ENCODE measurements at regions not wholly inside any gene's neighbourhood (a gene's known extent, or its start where the extent isn't known, plus 50 kb on each side); places are given as distances from the start of the nearest gene placed in this dataset.

GRCh38 chr2:117118994-117119393 lies 695.5 kb upstream of the DDX18 start:
- H4K8ac ChIP-seq (ENCODE audit: extremely low read depth, insufficient read depth, low read length): no peak overlapping the region
- no peaks in the 10 kb centered on the region for H3K79me1 ChIP-seq (ENCODE audit: low read depth, low read length)
- WGBS, 2 experiments (ENCODE audit: extremely low coverage in 1 of 2, insufficient coverage in 1 of 2, insufficient read length in 1 of 2, insufficient replicate concordance in 2 of 2, low coverage in 1 of 2, low lambda C conversion rate in 2 of 2, missing lambda C conversion rate in 1 of 2): 86% methylated on average over 1 of the region's 1 CpG; no CpG with 5 or more reads in 1 of the 2 experiments
- TF ChIP-seq BACH1 (IDR thresholded peaks at IDR 0.05; ENCODE audit: low read length) (no peak), SAP30 (IDR thresholded peaks at IDR 0.05; ENCODE audit: insufficient read depth, insufficient replicate concordance, low read length) (no peak), SIRT6 (IDR thresholded peaks at IDR 0.05; ENCODE audit: low read length) (no peak), HDAC2 (IDR thresholded peaks at IDR 0.05; ENCODE audit: borderline replicate concordance in 1 of 2, low read depth in 2 of 2, low read length in 2 of 2) (no peak), RBBP5 (IDR thresholded peaks at IDR 0.05; ENCODE audit: borderline replicate concordance, low read depth, low read length) (no peak), GTF2F1 (IDR thresholded peaks at IDR 0.05; ENCODE audit: borderline replicate concordance, low read depth, low read length) (no peak), JUN (IDR thresholded peaks at IDR 0.05; ENCODE audit: low read depth, low read length) (no peak), TCF12 (IDR thresholded peaks at IDR 0.05; ENCODE audit: low read depth, low read length) (no peak), NRF1 (IDR thresholded peaks at IDR 0.05; ENCODE audit: low read depth, low read length) (no peak), ZNF274 (IDR thresholded peaks at IDR 0.05; ENCODE audit: borderline replicate concordance, extremely low read depth, low read length) (no peak), ASH2L (IDR thresholded peaks at IDR 0.05; ENCODE audit: low read length) (no peak), KDM4A (IDR thresholded peaks at IDR 0.05; ENCODE audit: low read depth, low read length, severe bottlenecking) (no peak), HDAC6 (IDR thresholded peaks at IDR 0.05; ENCODE audit: low read depth, low read length) (no peak), KDM5A (IDR thresholded peaks at IDR 0.05; ENCODE audit: low read length) (no peak), SP4 (IDR thresholded peaks at IDR 0.05; ENCODE audit: low read length) (no peak), SIX5 (IDR thresholded peaks at IDR 0.05; ENCODE audit: low read depth, low read length) (no peak)

More at GRCh38 chr2:117118994-117119393, 695.5 kb upstream of the DDX18 start:
- no peak overlapping the region for H3K56ac ChIP-seq (replicated peaks; ENCODE audit: insufficient read length, low read depth, low read length)
- no peak overlapping the region for H3K23ac ChIP-seq (ENCODE audit: insufficient read length)
- FAIRE-seq (no peak), DNase-seq (ENCODE audit: low read depth in 1 of 2, low spot score in 2 of 2) (no peak)
- no peak overlapping the region for H3K9ac ChIP-seq (replicated peaks in 1 of 4; ENCODE audit: extremely low read depth in 1 of 4, low read depth in 3 of 4, low read length in 3 of 4)
- no peak overlapping the region for H3K18ac ChIP-seq (ENCODE audit: extremely low read depth, low read length)
- no peaks in the 10 kb centered on the region for H3K27me3 ChIP-seq (replicated peaks in 1 of 4; ENCODE audit: control insufficient read depth in 3 of 4, extremely low read depth in 1 of 4, insufficient read depth in 3 of 4, low read length in 3 of 4)
- H2AK5ac ChIP-seq (ENCODE audit: low read depth, low read length): no peak overlapping the region
- no peak overlapping the region for H2BK12ac ChIP-seq (ENCODE audit: low read depth, low read length)
- H4K20me1 ChIP-seq (replicated peaks in 1 of 2; ENCODE audit: control insufficient read depth in 1 of 2, insufficient read depth in 2 of 2, low read length in 2 of 2): no peaks in the 10 kb centered on the region
- H2BK120ac ChIP-seq (replicated peaks; ENCODE audit: low read depth, low read length): no peak overlapping the region
- H4K5ac ChIP-seq (ENCODE audit: insufficient read length, low read depth, low read length): no peak overlapping the region
- H3K23me2 ChIP-seq (ENCODE audit: low read depth, low read length): no peaks in the 10 kb centered on the region
- no peak overlapping the region for H3K27ac ChIP-seq (ENCODE audit: low read depth, low read length)
- H2AFZ ChIP-seq (ENCODE audit: low read length): no peak overlapping the region
- H3K4me3 ChIP-seq (ENCODE audit: extremely low read depth in 1 of 4, insufficient read depth in 2 of 4, low read depth in 3 of 4, low read length in 4 of 4): no peak overlapping the region
- H3K36me3 ChIP-seq (ENCODE audit: control insufficient read depth in 2 of 4, insufficient read depth in 4 of 4, low read length in 3 of 4): no peaks in the 10 kb centered on the region
- H3K14ac ChIP-seq (ENCODE audit: insufficient read length): no peak overlapping the region
- CTCF ChIA-PET (ENCODE audit: partially characterized antibody): interaction anchor here (1.4 kb wide), 1 partner anchor 9 kb away, joined by 3 read pairs; no protein-coding TSS in a partner anchor
- H2BK5ac ChIP-seq (ENCODE audit: low read depth, low read length): no peak overlapping the region
- no peak overlapping the region for H3K4ac ChIP-seq (replicated peaks; ENCODE audit: insufficient read length, low read depth, low read length)
- H4K91ac ChIP-seq (replicated peaks; ENCODE audit: insufficient read length, low read length): no peak overlapping the region
- no peaks in the 10 kb centered on the region for H3K4me1 ChIP-seq (replicated peaks in 1 of 4; ENCODE audit: control insufficient read depth in 3 of 4, insufficient read depth in 4 of 4, low read length in 3 of 4)
- no peaks in the 10 kb centered on the region for H3K79me2 ChIP-seq (ENCODE audit: control insufficient read depth in 1 of 2, insufficient read depth in 2 of 2, low read length in 2 of 2)
- H2BK20ac ChIP-seq (ENCODE audit: low read length): no peak overlapping the region
- POLR2A ChIA-PET (ENCODE audit: partially characterized antibody): no interaction called here
- no peak overlapping the region for H3K4me2 ChIP-seq (ENCODE audit: insufficient read depth in 1 of 2, low read depth in 2 of 2, low read length in 2 of 2)
- H2BK15ac ChIP-seq (ENCODE audit: low read length): no peak overlapping the region
- H3K9me3 ChIP-seq (ENCODE audit: insufficient read depth in 2 of 2, low read depth in 1 of 2, low read length in 1 of 2): no peaks in the 10 kb centered on the region
